SU-DHL-6 (cell line): ENCODE measurements at regions not wholly inside any gene's neighbourhood (a gene's known extent, or its start where the extent isn't known, plus 50 kb on each side); places are given as distances from the start of the nearest gene placed in this dataset.

Source experiments
- EZH2phosphoT487 ChIP-seq: fragments of 200-600 bp; sonication (generic), shearing (Covaris generic); conservative IDR thresholded peaks from 2 replicates; pipeline ENCODE4 v1.6.1; 2018; ENCODE audit warnings: mild to moderate bottlenecking, antibody characterized with exemption, low read length, moderate library complexity, mixed read lengths
- TF ChIP-seq, protein P1 (sequence below): fragments of 200-600 bp; sonication (generic); IDR thresholded peaks from one replicate; pipeline ENCODE4 v1.5.1; 2017; ENCODE audit warnings: antibody characterized with exemption, mild to moderate bottlenecking, low read length, moderate library complexity; ENCODE audit not compliant: insufficient read depth, poor library complexity, severe bottlenecking

DNA sequence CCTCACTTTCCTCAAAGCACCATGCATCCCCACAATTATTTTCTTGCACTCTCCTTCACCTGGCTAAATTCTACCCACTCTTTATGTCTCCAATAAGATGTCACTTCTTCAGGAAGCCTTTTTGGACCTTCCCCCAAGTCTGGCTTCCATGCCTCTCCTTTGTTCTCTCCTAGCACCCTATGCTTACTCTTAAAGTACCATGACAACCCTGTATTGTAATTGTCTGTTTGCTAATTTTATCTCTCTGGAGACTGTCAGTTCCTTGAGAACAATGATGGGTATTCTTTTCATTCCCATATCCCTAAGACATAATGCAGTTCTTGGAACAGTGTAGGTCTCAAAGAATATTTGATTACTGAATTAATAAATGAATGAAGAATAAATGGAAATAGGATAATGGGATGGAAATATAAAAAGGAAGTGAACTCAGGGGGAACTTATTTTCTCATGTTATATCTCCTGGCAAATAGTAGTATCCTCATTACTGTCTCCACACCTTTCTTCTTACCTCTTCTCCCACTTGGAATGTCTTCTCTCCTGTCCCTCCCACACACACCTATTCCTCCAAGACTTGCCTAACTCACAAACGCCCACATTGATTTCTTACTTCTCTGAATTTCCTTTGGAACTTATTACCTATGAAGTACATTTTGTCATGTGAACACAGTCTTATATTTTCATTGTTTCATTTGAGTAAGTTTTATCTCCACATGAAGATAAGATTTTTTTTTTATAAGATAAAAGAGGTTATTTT is 499.1 kb downstream of the NFIB start:
- TF ChIP-seq, protein P1, sequence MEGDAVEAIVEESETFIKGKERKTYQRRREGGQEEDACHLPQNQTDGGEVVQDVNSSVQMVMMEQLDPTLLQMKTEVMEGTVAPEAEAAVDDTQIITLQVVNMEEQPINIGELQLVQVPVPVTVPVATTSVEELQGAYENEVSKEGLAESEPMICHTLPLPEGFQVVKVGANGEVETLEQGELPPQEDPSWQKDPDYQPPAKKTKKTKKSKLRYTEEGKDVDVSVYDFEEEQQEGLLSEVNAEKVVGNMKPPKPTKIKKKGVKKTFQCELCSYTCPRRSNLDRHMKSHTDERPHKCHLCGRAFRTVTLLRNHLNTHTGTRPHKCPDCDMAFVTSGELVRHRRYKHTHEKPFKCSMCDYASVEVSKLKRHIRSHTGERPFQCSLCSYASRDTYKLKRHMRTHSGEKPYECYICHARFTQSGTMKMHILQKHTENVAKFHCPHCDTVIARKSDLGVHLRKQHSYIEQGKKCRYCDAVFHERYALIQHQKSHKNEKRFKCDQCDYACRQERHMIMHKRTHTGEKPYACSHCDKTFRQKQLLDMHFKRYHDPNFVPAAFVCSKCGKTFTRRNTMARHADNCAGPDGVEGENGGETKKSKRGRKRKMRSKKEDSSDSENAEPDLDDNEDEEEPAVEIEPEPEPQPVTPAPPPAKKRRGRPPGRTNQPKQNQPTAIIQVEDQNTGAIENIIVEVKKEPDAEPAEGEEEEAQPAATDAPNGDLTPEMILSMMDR = no peak
- TF ChIP-seq EZH2phosphoT487 = no peak
